NCI-H146 treated with DMSO at 0.1 percent for 48 hours (cell line): ENCODE measurements at regions not wholly inside any gene's neighbourhood (a gene's known extent, or its start where the extent isn't known, plus 50 kb on each side); places are given as distances from the start of the nearest gene placed in this dataset.

Experiments used
- DNase-seq: peaks from one replicate; lab custom pipeline; 2025; ENCODE audit not compliant: unreplicated experiment; lab: John Stamatoyannopoulos, UW

DNA sequence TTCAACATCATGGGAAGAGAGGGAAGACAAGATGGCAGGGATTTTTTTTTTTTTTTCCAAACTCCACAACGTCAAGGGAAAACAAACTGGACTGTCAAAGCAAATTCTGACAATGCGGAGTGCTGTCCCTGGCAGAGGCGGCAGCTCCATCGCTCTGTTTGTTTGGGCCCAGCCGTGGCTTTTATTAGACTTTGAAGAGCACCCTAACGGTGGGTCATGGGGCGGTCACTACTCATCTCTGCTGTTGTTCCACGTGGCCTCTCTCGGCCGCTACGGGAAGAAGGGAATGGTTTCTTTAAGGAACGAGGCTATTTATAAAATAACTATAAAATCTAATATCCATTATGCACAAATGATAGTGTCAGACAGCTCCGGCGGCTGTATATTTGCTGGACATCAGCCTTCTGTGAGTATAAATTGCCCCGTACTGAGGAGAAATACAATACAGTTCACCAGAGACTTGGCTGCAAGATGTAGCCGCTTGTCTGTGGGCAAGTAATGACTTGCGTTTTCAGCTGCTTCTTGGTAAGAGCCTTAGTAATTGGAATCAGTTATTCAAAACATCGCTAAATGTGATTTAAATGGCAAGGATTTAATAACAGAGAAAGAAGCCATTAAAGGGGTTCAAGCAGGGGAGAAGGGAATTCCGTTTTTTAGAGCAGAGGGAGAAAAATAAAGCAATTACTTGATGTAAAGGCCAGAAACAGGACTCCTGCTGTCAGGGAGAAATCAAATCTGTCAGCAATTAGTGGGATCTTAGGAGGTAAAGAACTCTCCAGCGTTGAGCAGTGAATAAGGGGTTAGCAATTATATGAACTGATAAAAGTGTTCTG lies 61.7 kb upstream of the RAB11FIP2 start:
- DNase-seq = peak; percentile 67

DNA sequence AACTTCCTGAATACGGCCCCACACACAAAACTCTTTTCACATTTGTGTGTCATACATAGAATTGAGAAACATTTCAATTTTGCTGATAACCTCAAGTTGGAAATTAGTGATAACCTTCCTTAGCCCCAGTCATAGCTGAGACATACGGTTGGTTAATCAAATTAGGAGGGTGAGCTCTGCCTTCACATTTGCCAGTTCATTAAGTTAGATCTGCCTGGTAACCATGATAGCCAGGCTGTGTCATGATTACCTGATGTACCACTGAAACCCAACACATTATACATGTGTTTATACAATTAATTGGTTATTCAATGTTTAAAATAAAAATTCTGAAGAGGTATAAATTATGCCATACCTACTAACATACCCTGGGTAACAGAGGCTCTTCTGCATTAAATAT lies 60.8 kb upstream of the RAB11FIP2 start:
- DNase-seq = no peak

DNA sequence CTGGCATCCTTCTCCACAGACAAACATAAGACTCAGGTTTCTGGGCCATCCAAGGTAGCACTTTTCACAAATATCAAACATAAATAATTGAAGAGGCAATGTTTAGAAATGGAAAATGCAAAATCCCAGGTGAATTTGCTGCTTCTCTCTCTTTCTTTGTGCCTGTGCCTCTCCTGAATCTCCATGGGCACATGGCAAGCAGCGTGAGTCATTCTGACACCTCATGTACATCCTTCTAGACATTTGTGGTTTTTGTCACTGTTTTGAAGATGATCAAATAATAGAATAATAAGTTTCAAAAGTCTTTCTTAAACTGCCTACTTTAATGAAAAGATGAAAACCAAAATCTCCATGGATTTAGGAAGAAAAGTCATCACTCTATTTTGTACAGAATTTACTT lies 60.3 kb upstream of the RAB11FIP2 start:
- DNase-seq = no peak

DNA sequence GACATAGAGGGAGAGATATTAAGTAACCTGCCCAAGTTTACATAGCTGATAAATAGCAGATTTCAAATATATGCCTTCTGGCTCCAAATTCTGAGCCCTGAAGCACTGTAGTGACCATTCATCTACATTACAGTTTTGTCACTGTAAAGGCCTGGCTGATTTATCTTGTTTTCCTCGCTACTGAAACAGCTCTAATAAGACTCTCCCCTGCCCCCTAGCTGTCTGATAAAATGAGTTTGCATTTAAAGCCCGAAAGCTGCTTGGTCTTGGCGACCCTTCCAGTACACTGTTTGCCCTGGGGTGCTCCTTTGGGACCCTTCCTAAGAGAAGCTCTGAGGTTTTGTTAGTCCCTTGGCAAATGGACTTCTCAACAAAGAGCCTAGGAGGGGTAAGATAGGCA lies 59.7 kb upstream of the RAB11FIP2 start:
- no peak for DNase-seq

DNA sequence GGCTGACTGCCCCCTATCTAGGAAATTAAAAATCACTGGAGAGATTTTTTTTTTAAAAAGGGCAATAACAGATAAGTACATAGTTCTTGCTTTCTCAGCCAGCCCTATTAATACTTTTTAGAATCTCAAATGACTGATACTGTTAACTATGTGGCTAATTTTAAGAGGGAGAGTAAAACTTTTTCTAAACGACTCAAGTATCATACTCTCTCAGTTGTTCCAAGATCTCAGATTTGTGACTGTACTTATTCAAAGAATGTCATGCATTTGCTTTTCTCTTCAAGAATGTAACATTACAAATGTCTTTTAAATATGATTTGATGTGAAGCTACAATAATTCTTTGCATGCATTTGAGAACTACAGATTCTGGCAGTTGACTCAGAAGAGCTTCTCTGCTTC lies 55.4 kb upstream of the RAB11FIP2 start:
- no peak for DNase-seq

DNA sequence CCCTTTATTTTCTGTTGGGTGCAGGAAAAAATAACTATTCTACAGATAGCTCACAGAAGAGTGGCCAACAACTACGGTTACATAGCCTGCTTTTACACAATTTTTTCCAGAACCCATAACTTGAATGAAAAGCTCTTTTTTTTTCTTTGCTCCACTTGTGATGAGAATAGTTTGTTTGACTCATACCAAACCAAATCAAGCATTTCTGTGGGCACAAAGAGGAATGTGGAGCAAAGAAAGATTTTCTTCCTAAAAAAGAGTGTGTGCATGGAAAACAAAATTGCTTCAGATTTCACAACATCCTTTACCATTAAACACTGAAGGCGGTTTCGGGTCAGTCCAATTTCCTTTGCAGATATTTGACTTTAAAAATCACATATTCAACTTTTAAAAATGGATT lies 54.8 kb upstream of the RAB11FIP2 start:
- DNase-seq = no peak
